ENCODE measurements at regions not wholly inside any gene's neighbourhood (a gene's known extent, or its start where the extent isn't known, plus 50 kb on each side); places are given as distances from the start of the nearest gene placed in this dataset.
"Not testable (repeated sequence)": the region's sequence is repeated elsewhere in the genome, so short reads cannot be mapped to it uniquely, and the experiment has no call there.

GRCh38 chr1:37360011-37360410 lies 114.4 kb upstream of the ZC3H12A start:
- WGBS, 3 donors = 34 to 53% (median 40%) methylated on average over 6 of the region's 6 CpGs
- intact Hi-C loops (cut with DNase I) = no loop called here

GRCh38 chr1:37362594-37363385 lies 111.6 kb upstream of the ZC3H12A start:
- Histone ChIP-seq H3K4me1 (ENCODE audit: insufficient read depth) (no peaks in the 10 kb centered on the region), H3K4me3 (no peak overlapping the region), H3K27ac (no peak overlapping the region), H3K27me3 (no peaks in the 10 kb centered on the region), H3K9me3 (no peaks in the 10 kb centered on the region), H3K36me3 (no peaks in the 10 kb centered on the region)
- WGBS, 3 donors = 14 to 18% (median 16%) methylated on average over 11 of the region's 11 CpGs
- DNase-seq = no peak
- TF ChIP-seq CTCF (IDR thresholded peaks at IDR 0.05) (no peak), POLR2A (IDR thresholded peaks at IDR 0.05) (no peak), EP300 (IDR thresholded peaks at IDR 0.05) (no peak)
- intact Hi-C loops (cut with DNase I) = no loop called here

More at GRCh38 chr1:37360011-37360410, 114.4 kb upstream of the ZC3H12A start:
- no peak overlapping the region for H3K27ac ChIP-seq
- no peak for DNase-seq
- no peak overlapping the region for H3K4me3 ChIP-seq
- no peaks in the 10 kb centered on the region for H3K27me3 ChIP-seq
- H3K9me3 ChIP-seq = no peaks in the 10 kb centered on the region
- no peaks in the 10 kb centered on the region for H3K4me1 ChIP-seq (ENCODE audit: insufficient read depth)
- TF ChIP-seq CTCF (IDR thresholded peaks at IDR 0.05) (no peak), POLR2A (IDR thresholded peaks at IDR 0.05) (no peak), EP300 (IDR thresholded peaks at IDR 0.05) (no peak)
- no peaks in the 10 kb centered on the region for H3K36me3 ChIP-seq

- no peak for DNase-seq
- Histone ChIP-seq H3K4me3 (no peak overlapping the region), H3K36me3 (no peaks in the 10 kb centered on the region), H3K4me1 (ENCODE audit: insufficient read depth) (no peaks in the 10 kb centered on the region), H3K27ac (no peak overlapping the region), H3K27me3 (no peaks in the 10 kb centered on the region), H3K9me3 (no peaks in the 10 kb centered on the region)
- no peak for TF ChIP-seq POLR2A (IDR thresholded peaks at IDR 0.05)
- no peak for TF ChIP-seq EP300 (IDR thresholded peaks at IDR 0.05)
- TF ChIP-seq CTCF (IDR thresholded peaks at IDR 0.05) = no peak
- WGBS, 3 donors = 47 to 51% (median 49%) methylated on average over 4 of the region's 4 CpGs
- intact Hi-C loops (cut with DNase I) = no loop called here
These were observed 110.8 kb upstream of the ZC3H12A start for GRCh38 chr1:37363535-37363934.

GRCh38 chr1:37368665-37369315 lies 105.6 kb upstream of the ZC3H12A start:
- H3K36me3 ChIP-seq; H3K27ac ChIP-seq; intact Hi-C loops (cut with DNase I); H3K4me3 ChIP-seq; H3K9me3 ChIP-seq; DNase-seq; H3K27me3 ChIP-seq; H3K4me1 ChIP-seq (ENCODE audit: insufficient read depth): not testable (repeated sequence)
- WGBS, 3 donors = 55 to 61% (median 59%) methylated on average over 3 of the region's 3 CpGs

GRCh38 chr1:37372302-37372701 lies 102.1 kb upstream of the ZC3H12A start:
- TF ChIP-seq CTCF (IDR thresholded peaks at IDR 0.05) = no peak
- Histone ChIP-seq H3K4me1 (ENCODE audit: insufficient read depth) (no peaks in the 10 kb centered on the region), H3K36me3 (no peaks in the 10 kb centered on the region), H3K27ac (no peak overlapping the region), H3K9me3 (no peaks in the 10 kb centered on the region), H3K4me3 (no peak overlapping the region), H3K27me3 (no peaks in the 10 kb centered on the region)
- no peak for DNase-seq
- WGBS, 3 donors = 43 to 78% (median 55%) methylated on average over 2 of the region's 2 CpGs
- intact Hi-C loops (cut with DNase I) = no loop called here
